SJCRH30 (cell line): ENCODE measurements at regions not wholly inside any gene's neighbourhood (a gene's known extent, or its start where the extent isn't known, plus 50 kb on each side); places are given as distances from the start of the nearest gene placed in this dataset.
"Not testable (repeated sequence)": the region's sequence is repeated elsewhere in the genome, so short reads cannot be mapped to it uniquely, and the experiment has no call there.

Source experiments
- DNase-seq, 2 experiments: peaks; one replicate each; pipeline ENCODE4 v3.0.0-alpha.2; 2015 to 2020
- H3K27ac ChIP-seq: fragments of 250-450 bp; sonication (Bioruptor Pico); 2 replicates; pipeline ENCODE4 v1.5.1; 2020; ENCODE audit warnings: mild to moderate bottlenecking, moderate library complexity
- H3K27me3 ChIP-seq: fragments of 250-450 bp; sonication (Bioruptor Pico); 2 replicates; pipeline ENCODE4 v1.5.1; 2020; ENCODE audit warnings: mild to moderate bottlenecking, moderate library complexity
- H3K36me3 ChIP-seq: fragments of 250-450 bp; sonication (Bioruptor Pico); 2 replicates; pipeline ENCODE4 v1.5.1; 2020; ENCODE audit warnings: mild to moderate bottlenecking, moderate library complexity
- H3K4me1 ChIP-seq: fragments of 250-450 bp; sonication (Bioruptor Pico); 2 replicates; pipeline ENCODE4 v1.5.1; 2020; ENCODE audit warnings: mild to moderate bottlenecking, moderate library complexity
- H3K4me3 ChIP-seq: fragments of 250-450 bp; sonication (Bioruptor Pico); 2 replicates; pipeline ENCODE4 v1.5.1; 2020; ENCODE audit warnings: mild to moderate bottlenecking, moderate library complexity
- H3K9me3 ChIP-seq: fragments of 250-450 bp; sonication (Bioruptor Pico); replicated peaks from 2 replicates; pipeline ENCODE4 v1.5.1; 2020; ENCODE audit warnings: mild to moderate bottlenecking, moderate library complexity

GRCh38 chr2:14479486-14479885 is 153.0 kb upstream of the LRATD1 start:
- no peak for DNase-seq
- no peaks in the 10 kb centered on the region for H3K36me3 ChIP-seq
- H3K9me3 ChIP-seq = no peaks in the 10 kb centered on the region
- no peak overlapping the region for H3K4me3 ChIP-seq
- no peaks in the 10 kb centered on the region for H3K27me3 ChIP-seq
- H3K4me1 ChIP-seq = no peaks in the 10 kb centered on the region
- H3K27ac ChIP-seq = no peak overlapping the region

DNA sequence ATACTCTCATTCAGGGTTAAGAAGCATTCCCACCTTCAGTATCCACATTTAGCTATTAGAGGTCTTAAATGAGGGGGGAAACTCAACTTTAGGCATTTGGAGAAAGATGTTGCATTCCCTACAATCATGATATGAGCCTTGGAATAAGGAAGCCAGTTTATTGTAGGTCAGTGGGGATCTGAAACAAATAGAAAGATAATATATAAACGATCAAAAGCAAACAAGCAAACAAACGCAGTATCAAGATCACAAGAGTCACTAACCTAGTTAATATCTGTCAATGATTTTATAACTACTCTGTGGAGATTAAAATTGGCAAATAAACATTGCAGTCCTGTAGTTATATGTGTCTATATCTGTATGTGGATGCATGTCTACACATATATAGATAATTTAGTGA is 152.4 kb upstream of the LRATD1 start:
- no peak overlapping the region for H3K4me3 ChIP-seq

GRCh38 chr2:14480906-14481305 is 151.6 kb upstream of the LRATD1 start:
- Histone ChIP-seq H3K4me3 (no peak overlapping the region), H3K9me3 (no peaks in the 10 kb centered on the region), H3K4me1 (no peaks in the 10 kb centered on the region), H3K27ac (no peak overlapping the region), H3K27me3 (no peaks in the 10 kb centered on the region), H3K36me3 (no peaks in the 10 kb centered on the region)
- no peak for DNase-seq

More for the DNA sequence above, 152.4 kb upstream of the LRATD1 start:
- Histone ChIP-seq H3K9me3 (no peaks in the 10 kb centered on the region), H3K4me1 (no peaks in the 10 kb centered on the region), H3K27me3 (no peaks in the 10 kb centered on the region), H3K36me3 (no peaks in the 10 kb centered on the region), H3K27ac (no peak overlapping the region)
- DNase-seq = no peak

- no peak for DNase-seq
- no peak overlapping the region for H3K4me3 ChIP-seq
- no peaks in the 10 kb centered on the region for H3K9me3 ChIP-seq
- no peak overlapping the region for H3K27ac ChIP-seq
- H3K4me1 ChIP-seq = no peaks in the 10 kb centered on the region
- H3K36me3 ChIP-seq = no peaks in the 10 kb centered on the region
- H3K27me3 ChIP-seq = no peaks in the 10 kb centered on the region
Observed at GRCh38 chr2:14492920-14493503, 139.5 kb upstream of the LRATD1 start.

GRCh38 chr2:14494759-14495158 is 137.8 kb upstream of the LRATD1 start:
- no peak overlapping the region for H3K27ac ChIP-seq
- H3K36me3 ChIP-seq = no peaks in the 10 kb centered on the region
- H3K4me3 ChIP-seq = no peak overlapping the region
- H3K27me3 ChIP-seq = no peaks in the 10 kb centered on the region
- H3K4me1 ChIP-seq = no peaks in the 10 kb centered on the region
- no peaks in the 10 kb centered on the region for H3K9me3 ChIP-seq
- DNase-seq = no peak

- no peaks in the 10 kb centered on the region for H3K36me3 ChIP-seq
- no peaks in the 10 kb centered on the region for H3K27me3 ChIP-seq
- no peaks in the 10 kb centered on the region for H3K4me1 ChIP-seq
- no peak overlapping the region for H3K27ac ChIP-seq
- no peak for DNase-seq
- no peaks in the 10 kb centered on the region for H3K9me3 ChIP-seq
- H3K4me3 ChIP-seq = no peak overlapping the region
Observed at GRCh38 chr2:14501061-14501460, 131.5 kb upstream of the LRATD1 start.

DNA sequence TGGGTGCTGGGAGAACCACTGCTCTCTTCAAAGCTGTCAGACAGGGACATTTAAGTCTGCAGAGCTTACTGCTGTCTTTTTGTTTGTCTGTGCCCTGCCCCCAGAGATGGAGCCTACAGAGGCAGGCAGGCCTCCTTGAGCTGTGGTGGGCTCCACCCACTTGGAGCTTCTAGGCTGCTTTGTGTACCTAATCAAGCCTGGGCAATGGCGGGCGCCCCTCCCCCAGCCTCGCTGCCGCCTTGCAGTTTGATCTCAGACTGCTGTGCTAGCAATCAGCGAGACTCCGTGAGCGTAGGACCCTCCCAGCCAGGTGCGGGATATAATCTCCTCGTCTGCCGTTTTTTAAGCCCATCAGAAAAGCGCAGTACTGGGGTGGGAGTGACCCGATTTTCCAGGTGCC is 125.6 kb upstream of the LRATD1 start:
- not testable (repeated sequence) for H3K4me1 ChIP-seq, H3K27ac ChIP-seq, H3K36me3 ChIP-seq, H3K9me3 ChIP-seq, DNase-seq, H3K4me3 ChIP-seq, H3K27me3 ChIP-seq

DNA sequence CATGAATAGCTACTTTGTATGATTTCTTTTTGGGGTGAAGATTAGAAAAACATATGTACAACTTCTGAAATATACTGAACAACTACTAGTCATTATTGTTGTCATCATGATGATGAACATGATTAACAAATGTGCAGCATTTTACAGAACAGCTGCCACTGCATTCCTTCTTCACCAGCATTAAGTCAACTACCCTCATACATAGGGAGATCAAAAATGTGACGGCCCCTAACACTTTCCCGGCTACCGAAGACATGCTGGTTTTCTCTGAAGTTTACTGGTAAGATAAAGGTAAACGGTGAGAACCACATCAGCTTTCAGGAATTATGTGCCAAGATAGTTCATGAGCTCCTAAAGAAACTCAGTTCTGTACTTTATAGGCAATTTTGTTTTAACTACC is 121.0 kb upstream of the LRATD1 start:
- no peak for DNase-seq
- no peaks in the 10 kb centered on the region for H3K4me1 ChIP-seq
- H3K4me3 ChIP-seq = no peak overlapping the region
- 0 out of 2 replicates have a peak, but pooled peaks cover 2% of the 10 kb centered on the region for H3K27me3 ChIP-seq
- no peak overlapping the region for H3K27ac ChIP-seq
- H3K9me3 ChIP-seq = no peaks in the 10 kb centered on the region
- no peaks in the 10 kb centered on the region for H3K36me3 ChIP-seq

GRCh38 chr2:14513903-14514302 is 118.6 kb upstream of the LRATD1 start:
- Histone ChIP-seq H3K4me1 (no peaks in the 10 kb centered on the region), H3K27ac (no peak overlapping the region), H3K27me3 (0 out of 2 replicates have a peak, but pooled peaks cover 2% of the 10 kb centered on the region), H3K4me3 (no peak overlapping the region), H3K9me3 (no peaks in the 10 kb centered on the region), H3K36me3 (no peaks in the 10 kb centered on the region)
- no peak for DNase-seq

DNA sequence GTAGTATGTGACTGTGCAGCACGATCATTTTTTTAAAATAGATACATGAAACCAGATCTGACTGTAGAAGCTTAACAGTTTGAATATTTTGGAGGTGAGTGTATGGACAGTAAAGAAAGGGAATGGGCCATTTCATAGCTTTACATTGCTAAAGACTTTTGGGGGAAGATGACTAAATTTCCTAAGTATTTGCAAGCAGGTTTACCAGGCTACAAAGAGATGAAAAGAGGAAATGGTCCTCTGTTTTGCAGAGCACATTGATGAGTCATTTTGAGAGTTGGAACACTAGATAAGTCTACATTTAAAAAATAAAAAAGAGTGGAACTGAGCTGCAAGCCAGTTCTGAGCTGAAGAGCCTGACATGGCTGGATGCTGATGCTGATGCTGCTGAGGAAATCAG is 115.7 kb upstream of the LRATD1 start:
- DNase-seq = no peak
- no peaks in the 10 kb centered on the region for H3K36me3 ChIP-seq
- H3K4me3 ChIP-seq = no peak overlapping the region
- H3K27ac ChIP-seq = no peak overlapping the region
- 0 out of 2 replicates have a peak, but pooled peaks cover 2% of the 10 kb centered on the region for H3K27me3 ChIP-seq
- no peaks in the 10 kb centered on the region for H3K4me1 ChIP-seq
- H3K9me3 ChIP-seq = no peaks in the 10 kb centered on the region

DNA sequence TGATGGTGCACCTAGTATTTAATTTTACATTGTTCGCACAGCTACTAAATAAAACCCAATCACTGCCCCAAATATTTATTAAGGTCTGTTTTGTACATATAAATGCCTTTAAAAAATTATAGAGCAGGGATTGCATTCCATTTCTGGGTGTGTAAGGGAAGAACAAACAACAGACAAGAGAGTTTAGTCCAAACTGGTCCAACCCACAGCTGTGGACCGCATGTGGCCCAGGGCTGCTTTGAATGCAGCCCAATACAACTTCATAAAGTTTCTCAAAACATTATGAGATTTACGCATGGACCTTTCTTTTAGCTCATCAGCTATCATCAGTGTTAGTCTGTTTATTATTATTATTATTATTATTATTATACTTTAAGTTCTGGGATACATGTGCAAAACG is 114.8 kb upstream of the LRATD1 start:
- Histone ChIP-seq H3K36me3 (no peaks in the 10 kb centered on the region), H3K4me3 (no peak overlapping the region), H3K27ac (no peak overlapping the region), H3K27me3 (no peaks in the 10 kb centered on the region), H3K4me1 (no peaks in the 10 kb centered on the region), H3K9me3 (no peaks in the 10 kb centered on the region)
- no peak for DNase-seq

DNA sequence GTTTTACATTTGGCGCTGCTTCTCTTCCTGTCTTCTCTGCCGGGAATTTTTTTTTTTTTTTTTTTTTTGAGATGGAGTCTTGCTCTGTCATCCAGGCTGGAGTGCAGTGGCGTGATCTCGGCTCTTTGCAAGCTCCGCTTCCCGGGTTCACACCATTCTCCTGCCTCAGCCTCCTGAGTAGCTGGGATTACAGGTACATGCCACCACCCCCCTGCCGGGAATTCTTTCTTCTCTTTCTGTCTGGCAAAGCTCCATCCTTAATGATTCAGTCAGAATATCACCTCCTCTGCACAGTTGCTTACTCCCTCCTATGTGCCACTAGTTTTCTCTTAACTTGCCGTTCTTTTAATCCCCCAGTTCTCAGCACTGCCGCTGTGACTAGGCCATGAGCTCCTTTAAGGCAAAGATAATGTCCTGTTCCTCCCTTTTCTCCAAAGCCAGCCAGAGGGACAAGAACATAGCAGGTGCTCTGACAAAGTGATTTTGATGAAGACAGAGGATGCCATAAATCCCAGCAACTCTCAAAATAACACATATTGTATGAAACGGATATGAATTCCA is 112.1 kb upstream of the LRATD1 start:
- Histone ChIP-seq H3K36me3 (no peaks in the 10 kb centered on the region), H3K27me3 (no peaks in the 10 kb centered on the region), H3K9me3 (no peaks in the 10 kb centered on the region), H3K27ac (no peak overlapping the region), H3K4me3 (no peak overlapping the region), H3K4me1 (no peaks in the 10 kb centered on the region)
- DNase-seq = no peak

DNA sequence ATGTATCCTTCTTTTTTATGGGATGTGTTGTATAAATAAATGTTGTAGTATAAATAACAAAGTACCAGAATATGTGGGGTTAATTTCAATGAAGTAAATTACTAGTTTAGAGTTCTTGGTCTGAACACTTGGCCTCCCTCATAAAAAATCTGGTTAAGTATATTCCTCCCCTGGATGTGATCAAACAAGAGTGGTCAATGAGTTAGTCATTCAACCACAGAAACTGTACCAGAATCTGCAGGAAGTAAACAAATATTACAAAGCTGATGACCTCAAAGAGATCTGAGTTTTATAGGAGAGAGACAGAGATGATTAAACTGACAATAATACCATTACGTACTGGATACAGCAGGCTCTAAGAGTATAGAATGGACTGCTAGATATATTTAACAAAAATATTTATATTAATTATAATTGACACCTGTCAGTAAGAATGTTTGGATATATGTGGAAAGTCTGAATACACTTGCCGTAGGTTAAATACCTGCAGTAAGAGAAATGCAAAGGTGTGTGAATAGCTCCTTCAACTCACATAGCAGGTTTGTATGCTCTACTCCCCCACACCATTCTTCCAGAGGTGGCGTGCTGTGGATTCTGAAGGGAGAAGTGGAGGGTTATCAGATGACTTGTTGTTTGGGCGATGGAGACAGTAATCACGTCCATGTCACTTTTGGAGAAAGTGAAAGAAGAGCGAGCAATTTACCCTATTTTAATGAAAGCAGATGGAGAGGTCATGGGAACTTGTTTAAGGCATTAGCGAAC is 108.3 kb upstream of the LRATD1 start:
- H3K27ac ChIP-seq = no peak overlapping the region
- H3K4me1 ChIP-seq = no peaks in the 10 kb centered on the region
- H3K27me3 ChIP-seq = no peaks in the 10 kb centered on the region
- DNase-seq = no peak
- no peak overlapping the region for H3K4me3 ChIP-seq
- H3K36me3 ChIP-seq = no peaks in the 10 kb centered on the region
- no peaks in the 10 kb centered on the region for H3K9me3 ChIP-seq

DNA sequence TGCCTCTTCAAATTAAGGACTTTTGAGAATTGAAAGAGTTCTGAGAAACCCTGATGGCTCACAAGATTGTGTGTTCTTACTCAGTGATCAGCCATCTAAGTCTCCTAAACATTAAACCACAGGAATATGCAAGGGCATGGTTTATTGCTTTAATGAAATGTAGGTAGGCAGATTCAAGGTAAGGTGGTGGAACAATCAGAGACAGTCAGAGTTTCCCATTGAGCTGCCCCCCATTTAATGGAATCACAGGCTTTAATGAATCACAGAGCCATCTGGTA is 107.8 kb upstream of the LRATD1 start:
- no peaks in the 10 kb centered on the region for H3K4me1 ChIP-seq
- no peaks in the 10 kb centered on the region for H3K36me3 ChIP-seq
- H3K27me3 ChIP-seq = no peaks in the 10 kb centered on the region
- H3K9me3 ChIP-seq = no peaks in the 10 kb centered on the region
- no peak for DNase-seq
- H3K4me3 ChIP-seq = no peak overlapping the region
- H3K27ac ChIP-seq = no peak overlapping the region

DNA sequence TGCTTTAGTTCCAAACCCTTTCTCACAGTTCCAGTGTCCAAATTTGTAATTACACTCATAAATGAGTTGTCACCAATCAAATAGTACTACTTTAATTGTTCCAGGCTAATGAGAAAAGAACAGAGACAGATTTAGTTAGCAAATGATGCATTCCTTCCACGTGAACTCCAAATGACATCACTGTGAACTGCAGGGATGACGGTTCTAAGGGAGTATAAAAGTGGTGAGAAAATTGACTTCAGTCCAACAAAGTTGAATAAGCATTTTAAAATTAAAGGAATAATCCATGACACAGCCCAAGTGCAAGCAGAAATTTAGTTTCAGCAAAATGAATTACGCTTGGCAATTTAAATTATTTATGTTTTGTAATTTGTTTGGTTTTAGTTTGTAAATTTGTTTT is 102.0 kb upstream of the LRATD1 start:
- Histone ChIP-seq H3K36me3 (no peaks in the 10 kb centered on the region), H3K9me3 (no peaks in the 10 kb centered on the region), H3K4me3 (no peak overlapping the region), H3K4me1 (no peaks in the 10 kb centered on the region), H3K27ac (no peak overlapping the region), H3K27me3 (no peaks in the 10 kb centered on the region)
- no peak for DNase-seq
